Vagina (tissue), 2 donors: ENCODE measurements at regions not wholly inside any gene's neighbourhood (a gene's known extent, or its start where the extent isn't known, plus 50 kb on each side); places are given as distances from the start of the nearest gene placed in this dataset.

Experiments
- DNase-seq, 2 donors: peaks; one replicate each; pipeline ENCODE4 v3.0.0-alpha.2; 2017; ENCODE audit errors: extremely low spot score in 2 of 2
- H3K27ac ChIP-seq: fragments of 200-600 bp; sonication (generic); one replicate; pipeline ENCODE4 v1.5.1; 2019
- H3K27me3 ChIP-seq: fragments of 200-600 bp; sonication (generic); one replicate; pipeline ENCODE4 v1.5.1; 2019
- H3K36me3 ChIP-seq, 2 donors: fragments of 200-600 bp; sonication (generic); one replicate each; pipeline ENCODE4 v1.5.1; 2017 to 2019
- H3K4me1 ChIP-seq: fragments of 200-600 bp; sonication (generic); one replicate; pipeline ENCODE4 v1.5.1; 2019
- H3K4me3 ChIP-seq, 2 donors: fragments of 200-600 bp; sonication (generic); 1 replicate in 1 of 2; 2 replicates in 1 of 2; pipeline ENCODE4 v1.5.1; 2016 to 2019
- H3K9me3 ChIP-seq: fragments of 200-600 bp; sonication (generic); one replicate; pipeline ENCODE4 v1.5.1; 2019
- POLR2A ChIP-seq, 2 donors: fragments of 450-650 bp; IDR thresholded peaks; one replicate each; pipeline ENCODE4 v1.6.1; 2017; ENCODE audit warnings: antibody characterized with exemption in 2 of 2, mild to moderate bottlenecking in 2 of 2, moderate library complexity in 2 of 2
- POLR2AphosphoS5 ChIP-seq, 2 donors: sonication (generic); formaldehyde crosslinking; IDR thresholded peaks; one replicate each; pipeline ENCODE4 v1.9.0; 2017; ENCODE audit warnings: antibody characterized with exemption in 2 of 2, mild to moderate bottlenecking in 2 of 2, low read depth in 1 of 2; ENCODE audit not compliant: insufficient read depth in 1 of 2
- intact Hi-C: fragments of 100-400 bp; cut with DNase I; formaldehyde crosslinking; loops from one replicate; pipeline ENCODE4 v1.15.1; 2023
- TF ChIP-seq, protein P1 (sequence below), 3 experiments: fragments of 450-650 bp in 2 of 3; fragments of 200-600 bp in 1 of 3; sonication (generic) in 1 of 3; IDR thresholded peaks; one replicate each; pipeline ENCODE4 v1.5.1; 2017 to 2019; ENCODE audit warnings: antibody characterized with exemption in 3 of 3, mild to moderate bottlenecking in 2 of 3, moderate library complexity in 2 of 3

DNA sequence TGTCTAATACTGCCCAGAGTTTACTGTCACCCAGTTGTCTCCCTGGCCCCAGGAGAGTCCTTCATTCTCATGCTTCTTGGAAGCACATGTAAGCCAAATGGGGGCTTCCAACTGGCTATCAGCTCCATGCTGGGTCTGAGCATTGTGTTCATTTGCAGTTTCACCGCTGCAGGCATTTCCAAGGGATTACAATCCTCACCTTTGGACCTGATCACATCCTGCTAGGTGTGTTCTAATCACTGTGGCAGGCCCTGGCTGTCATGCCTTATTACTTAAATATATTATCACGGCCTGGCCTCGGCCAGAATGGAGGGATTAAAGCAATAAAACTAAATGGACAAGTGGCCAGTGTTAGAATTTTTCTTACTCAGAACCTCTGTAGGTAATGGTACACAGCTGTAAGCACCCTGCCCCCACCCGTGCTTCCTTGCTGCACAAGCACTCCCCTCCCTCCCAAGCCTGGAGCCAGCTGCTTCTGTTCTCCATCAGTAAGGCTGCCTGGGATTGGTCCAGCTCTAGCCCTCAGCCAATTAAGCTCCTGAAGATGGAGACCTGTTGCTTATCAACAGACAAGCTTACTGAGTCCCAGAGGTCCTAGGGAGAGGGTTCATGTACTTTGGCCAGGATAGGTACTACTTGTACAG, 175.9 kb upstream of the RBM19 start:
- H3K27ac ChIP-seq = no peak overlapping the region
- no peaks in the 10 kb centered on the region for H3K36me3 ChIP-seq
- H3K9me3 ChIP-seq = no peaks in the 10 kb centered on the region
- intact Hi-C loops = no loop called here
- no peak overlapping the region for H3K4me3 ChIP-seq
- TF ChIP-seq POLR2AphosphoS5 (IDR thresholded peaks at IDR 0.05; ENCODE audit: insufficient read depth in 1 of 2, low read depth in 1 of 2) = no peak
- no peak for TF ChIP-seq POLR2A (IDR thresholded peaks at IDR 0.05)
- TF ChIP-seq, protein P1, sequence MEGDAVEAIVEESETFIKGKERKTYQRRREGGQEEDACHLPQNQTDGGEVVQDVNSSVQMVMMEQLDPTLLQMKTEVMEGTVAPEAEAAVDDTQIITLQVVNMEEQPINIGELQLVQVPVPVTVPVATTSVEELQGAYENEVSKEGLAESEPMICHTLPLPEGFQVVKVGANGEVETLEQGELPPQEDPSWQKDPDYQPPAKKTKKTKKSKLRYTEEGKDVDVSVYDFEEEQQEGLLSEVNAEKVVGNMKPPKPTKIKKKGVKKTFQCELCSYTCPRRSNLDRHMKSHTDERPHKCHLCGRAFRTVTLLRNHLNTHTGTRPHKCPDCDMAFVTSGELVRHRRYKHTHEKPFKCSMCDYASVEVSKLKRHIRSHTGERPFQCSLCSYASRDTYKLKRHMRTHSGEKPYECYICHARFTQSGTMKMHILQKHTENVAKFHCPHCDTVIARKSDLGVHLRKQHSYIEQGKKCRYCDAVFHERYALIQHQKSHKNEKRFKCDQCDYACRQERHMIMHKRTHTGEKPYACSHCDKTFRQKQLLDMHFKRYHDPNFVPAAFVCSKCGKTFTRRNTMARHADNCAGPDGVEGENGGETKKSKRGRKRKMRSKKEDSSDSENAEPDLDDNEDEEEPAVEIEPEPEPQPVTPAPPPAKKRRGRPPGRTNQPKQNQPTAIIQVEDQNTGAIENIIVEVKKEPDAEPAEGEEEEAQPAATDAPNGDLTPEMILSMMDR (IDR thresholded peaks at IDR 0.05) = no peak
- DNase-seq = no peak
- no peaks in the 10 kb centered on the region for H3K27me3 ChIP-seq
- H3K4me1 ChIP-seq = no peaks in the 10 kb centered on the region

DNA sequence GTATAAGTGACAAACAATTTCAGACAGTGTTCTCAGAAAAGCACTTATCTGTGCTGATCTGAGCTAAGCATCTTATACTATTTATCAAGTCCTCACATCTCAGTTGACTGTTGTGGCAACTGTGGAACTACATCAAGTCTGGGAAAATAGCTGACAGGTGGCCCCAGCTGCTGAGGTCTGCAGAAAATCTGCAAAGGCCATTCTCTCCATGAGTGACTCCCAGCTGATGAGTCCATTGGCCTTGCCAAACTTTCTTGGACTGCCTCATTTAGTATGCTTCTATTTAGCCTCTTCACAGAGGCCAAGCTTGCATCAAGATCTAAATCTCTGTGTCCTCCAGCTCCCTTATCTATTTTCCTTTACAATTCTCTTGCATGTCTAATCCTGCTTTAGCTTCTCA, 174.5 kb upstream of the RBM19 start:
- no peaks in the 10 kb centered on the region for H3K4me1 ChIP-seq
- intact Hi-C loops = no loop called here
- TF ChIP-seq, protein P1 (IDR thresholded peaks at IDR 0.05) = no peak
- TF ChIP-seq POLR2A (IDR thresholded peaks at IDR 0.05) (no peak), POLR2AphosphoS5 (IDR thresholded peaks at IDR 0.05; ENCODE audit: insufficient read depth in 1 of 2, low read depth in 1 of 2) (no peak)

DNA sequence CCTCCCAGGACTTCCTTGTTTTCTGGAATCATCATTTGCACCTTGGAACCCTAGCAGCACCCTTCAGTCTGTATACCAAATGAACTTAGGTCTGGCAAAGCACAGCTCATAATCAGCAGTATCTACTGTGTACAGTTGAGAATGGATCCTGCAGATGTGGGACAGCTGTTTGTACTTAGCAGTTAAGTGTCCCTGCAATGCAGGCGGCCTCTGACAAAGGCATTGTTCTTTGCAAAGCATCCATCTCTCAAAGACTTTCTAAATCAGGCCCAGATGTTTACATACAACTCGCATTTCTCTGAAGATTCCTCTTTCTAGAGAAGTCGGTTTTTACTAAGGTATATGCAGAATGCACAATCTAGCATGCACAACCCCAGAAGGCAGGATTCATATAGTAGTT, 170.5 kb upstream of the RBM19 start:
- TF ChIP-seq POLR2AphosphoS5 (IDR thresholded peaks at IDR 0.05; ENCODE audit: insufficient read depth in 1 of 2, low read depth in 1 of 2) = no peak
- TF ChIP-seq POLR2A (IDR thresholded peaks at IDR 0.05) = no peak
- TF ChIP-seq, protein P1 (IDR thresholded peaks at IDR 0.05) = no peak
- H3K4me1 ChIP-seq = no peaks in the 10 kb centered on the region
- no peak overlapping the region for H3K4me3 ChIP-seq
- H3K27ac ChIP-seq = no peak overlapping the region
- no peak for DNase-seq
- no peaks in the 10 kb centered on the region for H3K9me3 ChIP-seq
- intact Hi-C loops = no loop called here
- H3K36me3 ChIP-seq = no peaks in the 10 kb centered on the region
- H3K27me3 ChIP-seq = no peaks in the 10 kb centered on the region

More for the DNA sequence above, 174.5 kb upstream of the RBM19 start:
- Histone ChIP-seq H3K36me3 (no peaks in the 10 kb centered on the region), H3K4me3 (no peak overlapping the region), H3K27ac (no peak overlapping the region), H3K27me3 (no peaks in the 10 kb centered on the region), H3K9me3 (no peaks in the 10 kb centered on the region)
- no peak for DNase-seq

DNA sequence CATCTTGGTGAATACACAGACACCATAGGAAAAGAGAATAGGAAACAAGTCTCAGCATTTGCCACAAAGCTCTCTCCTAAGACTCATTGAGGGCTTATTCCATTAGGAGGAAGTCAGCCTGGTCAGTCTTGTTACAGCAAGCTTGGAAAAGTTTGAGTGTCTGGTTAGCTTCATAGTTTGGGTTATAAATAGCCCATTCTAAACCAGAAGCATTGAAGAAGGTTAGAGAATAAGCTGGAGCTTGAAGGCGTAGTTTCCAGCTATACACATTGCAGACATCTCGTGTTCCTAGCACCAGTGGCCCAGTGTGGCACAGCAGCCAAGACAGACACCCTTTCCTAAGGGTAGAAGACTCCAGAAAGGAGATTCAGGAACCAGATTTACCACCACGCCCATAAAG, 168.8 kb upstream of the RBM19 start:
- TF ChIP-seq, protein P1 (IDR thresholded peaks at IDR 0.05) = no peak
- TF ChIP-seq POLR2A (IDR thresholded peaks at IDR 0.05) (no peak), POLR2AphosphoS5 (IDR thresholded peaks at IDR 0.05; ENCODE audit: insufficient read depth in 1 of 2, low read depth in 1 of 2) (no peak)
- no peaks in the 10 kb centered on the region for H3K36me3 ChIP-seq
- no peak for DNase-seq
- no peak overlapping the region for H3K4me3 ChIP-seq
- no peaks in the 10 kb centered on the region for H3K4me1 ChIP-seq
- no peaks in the 10 kb centered on the region for H3K27me3 ChIP-seq
- no peak overlapping the region for H3K27ac ChIP-seq
- intact Hi-C loops = no loop called here
- no peaks in the 10 kb centered on the region for H3K9me3 ChIP-seq

DNA sequence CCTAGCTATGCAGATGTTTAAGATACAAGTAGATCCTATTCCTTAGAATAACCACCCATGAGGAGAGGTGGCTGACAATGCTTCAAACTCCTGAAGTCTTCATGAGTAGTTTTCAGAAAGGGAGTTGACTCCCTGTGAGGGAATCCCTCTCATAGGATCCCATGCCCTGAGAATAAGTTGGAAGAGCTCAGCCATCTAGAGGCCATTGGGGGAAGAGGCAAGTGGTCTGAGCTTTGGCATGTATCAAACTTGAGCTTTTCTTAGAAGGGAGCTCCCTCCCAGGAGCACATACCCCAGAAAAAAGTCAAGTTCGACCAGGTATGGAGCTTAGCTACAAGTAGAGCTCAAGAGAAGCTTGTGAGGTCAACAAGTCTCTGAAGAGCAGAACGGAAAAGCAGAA, 165.7 kb upstream of the RBM19 start:
- no peaks in the 10 kb centered on the region for H3K4me1 ChIP-seq
- intact Hi-C loops = no loop called here
- no peaks in the 10 kb centered on the region for H3K36me3 ChIP-seq
- H3K27me3 ChIP-seq = no peaks in the 10 kb centered on the region
- TF ChIP-seq POLR2AphosphoS5 (IDR thresholded peaks at IDR 0.05; ENCODE audit: insufficient read depth in 1 of 2, low read depth in 1 of 2) = no peak
- TF ChIP-seq, protein P1 (IDR thresholded peaks at IDR 0.05) = no peak
- TF ChIP-seq POLR2A (IDR thresholded peaks at IDR 0.05) = no peak
- H3K4me3 ChIP-seq = no peak overlapping the region
- H3K9me3 ChIP-seq = no peaks in the 10 kb centered on the region
- H3K27ac ChIP-seq = no peak overlapping the region
- DNase-seq = no peak
